Sciatic nerve (tissue), 2 donors: ENCODE measurements at regions not wholly inside any gene's neighbourhood (a gene's known extent, or its start where the extent isn't known, plus 50 kb on each side); places are given as distances from the start of the nearest gene placed in this dataset.
A peak's percentile ranks its signal among the peaks of the same experiment; 100 is the strongest.

ENCODE experiments used
- ATAC-seq: fragments of 200-7000 bp; cut with Tn5 transposase; one replicate; pipeline ENCODE4 v1.9.1; 2020; ENCODE audit warnings: mild to moderate bottlenecking, moderate library complexity
- DNase-seq: peaks from one replicate; pipeline ENCODE4 v3.0.0-alpha.2; 2020; ENCODE audit warnings: low spot score
- intact Hi-C: fragments of 100-400 bp; cut with DNase I; formaldehyde crosslinking; loops from one replicate; pipeline ENCODE4 v1.14.2; 2022
- donor health status: DM: no; HTN: no; CAD: no.
- donor health status: DM: no; HTN: no; CAD: no.

DNA sequence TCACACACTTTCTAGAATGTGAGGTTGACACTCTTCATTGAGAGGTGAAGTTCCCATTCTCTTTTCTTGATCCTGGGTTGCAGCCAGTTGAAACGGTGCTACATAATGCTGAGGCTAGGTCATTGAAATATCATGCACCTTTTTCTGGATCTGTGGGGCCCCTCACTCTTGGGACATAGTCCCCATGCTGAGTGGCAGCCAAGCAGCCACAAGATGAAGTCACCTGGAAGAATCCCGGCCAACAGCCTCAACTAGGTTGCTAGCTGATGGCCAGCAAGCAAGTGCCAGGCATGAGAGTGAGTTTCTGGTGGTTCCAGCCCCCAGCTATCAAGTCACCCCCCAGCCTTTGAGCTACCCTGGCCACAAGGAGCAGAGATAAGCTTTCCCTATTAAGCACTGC, 148.5 kb upstream of the TSHZ3 start:
- intact Hi-C loops = no loop called here
- DNase-seq (no peak), ATAC-seq (no peak)

GRCh38 chr19:31498781-31499180, 149.5 kb upstream of the TSHZ3 start:
- ATAC-seq (no peak), DNase-seq (no peak)
- intact Hi-C loops = no loop called here

DNA sequence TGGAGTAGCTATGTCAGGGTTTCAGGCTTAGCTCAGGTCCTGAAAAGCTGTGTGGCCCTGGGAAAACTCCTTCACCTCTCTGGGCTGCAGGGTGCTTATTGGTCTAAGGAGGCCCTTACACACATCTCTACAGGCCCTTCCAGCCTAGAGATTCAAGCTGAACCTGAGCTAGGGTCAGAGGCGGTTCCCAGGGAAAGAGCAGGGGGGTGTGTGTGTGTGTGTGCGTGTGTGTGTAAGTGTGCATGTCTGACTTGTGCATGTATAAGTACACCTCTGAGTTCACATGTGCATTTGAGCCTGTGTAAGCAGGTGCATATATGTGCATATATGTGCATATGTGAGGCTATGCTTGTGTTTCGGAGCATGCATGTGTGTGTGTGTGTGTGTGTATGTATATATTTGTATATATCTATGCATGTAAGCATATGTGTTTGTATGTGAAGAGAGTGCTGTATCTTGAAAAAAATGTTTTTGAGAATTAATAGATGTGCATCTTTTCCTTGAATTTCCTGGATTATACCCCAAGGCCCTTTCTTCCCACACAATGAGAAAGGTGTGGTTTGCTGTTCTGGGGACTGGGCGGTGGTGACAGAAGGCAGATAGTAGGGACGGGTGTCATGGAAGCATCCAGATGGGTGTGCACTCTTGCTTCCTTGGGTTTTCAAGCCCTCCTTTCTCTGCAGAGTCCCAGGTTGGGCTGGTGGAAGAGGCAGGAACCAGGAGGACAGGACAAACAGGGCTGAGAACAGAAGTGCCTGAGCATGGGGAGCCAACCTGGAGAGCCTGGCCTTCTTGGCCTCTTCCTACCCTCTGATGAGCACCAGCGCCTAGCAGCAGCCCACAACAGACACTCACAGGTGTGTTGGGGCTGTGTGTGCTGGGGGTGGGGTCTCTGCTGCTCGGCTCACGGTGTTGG, 150.3 kb upstream of the TSHZ3 start:
- intact Hi-C loops = no loop called here

DNA sequence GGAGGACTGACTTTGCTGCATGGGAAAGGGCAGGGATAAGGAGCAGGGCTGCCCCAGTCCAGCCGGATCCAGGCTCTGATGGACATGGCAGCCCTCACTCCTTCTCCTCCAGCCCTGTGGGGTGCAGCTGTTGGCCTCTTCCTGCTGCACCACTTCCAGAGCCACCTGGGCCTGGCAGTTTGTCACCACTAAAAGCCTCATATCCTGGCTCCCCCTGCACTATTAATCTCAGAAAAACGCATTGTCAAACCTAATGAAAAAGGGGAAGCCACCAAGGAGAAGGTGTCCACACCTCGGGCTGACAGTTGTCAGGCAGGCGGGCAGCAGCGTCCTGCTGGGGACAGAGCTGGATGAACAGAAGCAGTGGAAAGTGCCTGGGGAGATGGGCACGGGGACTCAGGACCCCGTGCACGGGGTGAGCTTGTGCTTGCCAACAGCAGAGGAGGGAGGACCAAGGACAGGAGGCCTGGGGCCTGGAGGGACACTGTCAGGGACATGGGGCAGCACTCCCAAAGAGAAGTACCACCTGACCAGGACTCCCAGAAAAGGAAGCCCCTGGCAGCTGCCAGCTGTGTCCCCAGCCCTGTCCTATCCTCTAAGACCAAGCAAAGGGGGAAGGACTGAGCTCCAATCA, 151.1 kb upstream of the TSHZ3 start:
- DNase-seq (no peak), ATAC-seq (no peak)
- intact Hi-C loops = no loop called here

More for the DNA sequence above, 150.3 kb upstream of the TSHZ3 start:
- ATAC-seq (no peak), DNase-seq (no peak)

DNA sequence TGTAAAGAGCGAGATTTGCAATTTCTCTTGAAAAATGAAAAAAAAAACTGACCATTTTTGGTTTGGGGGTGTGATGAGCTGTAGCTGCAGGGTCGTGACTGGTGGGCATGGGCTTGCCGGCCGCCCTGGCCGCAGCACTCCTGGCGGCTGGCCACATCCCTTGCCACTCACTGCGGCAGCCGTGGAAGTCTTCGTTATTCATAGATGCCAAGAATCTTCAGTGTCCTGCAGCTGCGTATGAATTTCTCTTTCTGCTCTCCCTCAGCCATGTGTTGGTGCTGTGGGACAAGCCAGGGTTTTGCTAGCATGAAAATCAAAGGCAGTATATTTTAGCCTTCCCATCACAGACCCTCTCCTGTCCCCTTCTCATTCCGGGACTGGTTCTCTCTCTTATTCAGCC, 151.7 kb upstream of the TSHZ3 start:
- no peak for DNase-seq
- intact Hi-C loops = no loop called here
- no peak for ATAC-seq

DNA sequence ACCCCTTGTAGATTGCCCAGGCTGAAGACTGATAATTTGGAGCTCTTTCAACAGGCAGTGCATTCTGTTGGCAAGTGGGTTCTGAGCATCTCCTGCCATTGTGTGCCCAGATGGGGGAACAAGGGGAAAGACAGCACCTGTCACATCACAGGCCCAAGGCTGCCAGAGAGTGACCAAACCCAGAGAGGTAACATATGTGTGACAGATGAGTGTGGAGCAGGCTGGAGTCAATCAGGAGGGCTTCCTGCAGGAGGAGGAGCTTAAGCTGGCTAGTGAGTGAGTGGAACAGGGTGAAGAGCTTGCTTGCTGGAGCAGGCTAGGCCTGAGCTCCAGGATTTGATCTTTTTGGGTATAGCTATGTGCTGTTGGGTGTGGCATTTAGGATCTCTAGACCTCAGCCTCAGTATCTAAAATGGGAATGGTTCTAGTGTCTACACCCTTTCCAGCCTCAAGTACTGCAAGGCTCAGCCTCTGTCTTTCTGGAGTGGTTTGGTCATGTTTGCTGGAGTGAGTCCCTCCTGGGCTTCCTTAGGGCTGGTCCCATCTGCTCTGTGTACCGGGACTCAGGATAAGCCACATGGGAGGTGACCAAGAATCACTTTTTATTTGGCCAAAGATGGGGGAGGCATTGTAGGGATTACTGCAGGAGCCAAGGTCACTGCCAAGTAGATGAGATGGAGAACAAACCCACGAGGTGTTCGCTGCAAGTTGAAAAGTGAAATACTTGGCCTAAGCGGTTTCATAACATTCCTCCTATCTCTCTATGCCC, 152.4 kb upstream of the TSHZ3 start:
- no peak for ATAC-seq
- DNase-seq = no peak
- intact Hi-C loops = no loop called here

GRCh38 chr19:31502536-31503170, 153.4 kb upstream of the TSHZ3 start:
- no peak for ATAC-seq
- DNase-seq = no peak
- intact Hi-C loops = no loop called here

DNA sequence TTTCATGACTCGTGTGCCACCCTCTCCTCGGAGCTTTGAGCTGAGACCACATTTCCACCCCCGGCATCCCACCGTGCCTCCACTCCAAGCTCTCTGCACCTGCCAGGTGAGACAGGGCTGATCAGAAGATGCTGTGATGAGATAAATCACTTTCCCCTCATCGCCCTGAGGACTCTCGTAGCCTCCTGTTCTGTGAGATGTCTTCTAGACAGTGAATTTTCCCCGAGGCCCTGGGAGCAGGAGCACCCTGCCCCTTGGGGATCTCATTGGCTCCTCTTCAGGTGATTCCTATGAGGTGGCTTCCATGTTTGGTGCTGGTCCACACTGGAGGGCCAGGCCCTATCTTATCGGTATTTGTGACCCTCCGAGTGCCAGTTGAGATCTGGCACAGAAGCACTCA, 154.0 kb upstream of the TSHZ3 start:
- intact Hi-C loops = no loop called here
- no peak for ATAC-seq
- no peak for DNase-seq

DNA sequence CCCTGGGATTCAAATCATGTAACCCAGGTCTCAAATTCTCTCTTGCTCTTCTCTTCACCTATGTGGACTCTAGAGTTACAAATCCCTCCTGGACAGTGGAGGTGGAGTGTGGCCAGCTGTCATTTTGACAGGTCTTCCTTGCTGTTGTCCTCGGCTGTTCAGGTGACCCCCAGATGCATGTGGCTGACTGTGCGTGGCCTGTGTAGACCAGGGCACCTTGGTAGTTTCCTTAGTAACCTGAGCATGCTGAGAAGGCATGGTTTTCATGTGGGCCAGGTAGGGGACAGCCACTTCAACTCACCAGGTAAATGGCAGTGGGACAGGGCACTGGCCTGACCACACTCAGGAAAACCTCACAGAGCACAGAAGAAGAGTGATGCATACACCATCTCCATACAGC, 155.0 kb upstream of the TSHZ3 start:
- ATAC-seq = no peak
- DNase-seq = no peak
- intact Hi-C loops = no loop called here

DNA sequence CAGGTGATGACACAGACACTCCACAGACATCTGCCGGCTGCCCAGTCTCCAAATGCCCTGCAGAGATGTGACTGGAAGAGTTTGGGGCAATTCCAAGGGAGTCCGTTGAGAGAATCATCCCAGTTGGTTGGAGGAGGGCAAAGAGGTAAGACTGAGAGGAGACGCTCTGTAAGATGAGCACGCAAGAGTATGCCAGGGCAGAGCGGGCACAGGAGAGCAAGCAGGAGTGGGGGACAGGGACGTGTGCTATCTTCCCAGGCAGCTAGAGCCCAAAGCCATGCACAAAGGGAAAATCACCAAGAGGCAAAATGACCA, 156.3 kb upstream of the TSHZ3 start:
- intact Hi-C loops = no loop called here
- DNase-seq = no peak
- ATAC-seq = no peak

GRCh38 chr19:31506102-31506501, 156.9 kb upstream of the TSHZ3 start:
- DNase-seq (no peak), ATAC-seq (no peak)
- intact Hi-C loops = no loop called here

DNA sequence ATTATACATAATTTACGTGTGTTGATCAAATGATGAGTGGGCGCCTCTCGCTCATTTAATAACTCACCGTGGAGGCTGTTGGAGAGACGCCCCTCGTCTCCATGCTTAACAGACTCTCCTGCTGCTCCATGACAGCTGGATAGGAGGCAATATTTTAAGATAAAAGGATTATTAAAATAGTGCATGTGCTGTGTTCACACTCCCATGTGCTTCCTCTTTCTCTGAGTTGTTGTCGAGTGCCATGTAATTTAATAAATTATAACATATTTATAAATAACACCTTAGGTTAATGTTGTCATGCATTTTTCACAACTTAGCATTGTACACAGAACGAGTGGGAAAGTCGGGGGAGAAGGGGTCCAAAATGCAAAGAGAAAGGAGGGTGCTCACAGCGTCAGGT, 161.4 kb upstream of the TSHZ3 start:
- intact Hi-C loops = loop anchor here (10.0 kb wide), 1 partner anchor 1494 kb away; no protein-coding TSS in a partner anchor
- ATAC-seq (no peak), DNase-seq (no peak)

GRCh38 chr19:31511098-31511497, 161.9 kb upstream of the TSHZ3 start:
- intact Hi-C loops = loop anchor here (10.0 kb wide), 1 partner anchor 1494 kb away; no protein-coding TSS in a partner anchor
- DNase-seq = no peak
- ATAC-seq = no peak

- ATAC-seq (no peak), DNase-seq (no peak)
- intact Hi-C loops = loop anchor here (10.0 kb wide), 1 partner anchor 1493 kb away; no protein-coding TSS in a partner anchor
These were observed 162.5 kb upstream of the TSHZ3 start for GRCh38 chr19:31511696-31512095.

DNA sequence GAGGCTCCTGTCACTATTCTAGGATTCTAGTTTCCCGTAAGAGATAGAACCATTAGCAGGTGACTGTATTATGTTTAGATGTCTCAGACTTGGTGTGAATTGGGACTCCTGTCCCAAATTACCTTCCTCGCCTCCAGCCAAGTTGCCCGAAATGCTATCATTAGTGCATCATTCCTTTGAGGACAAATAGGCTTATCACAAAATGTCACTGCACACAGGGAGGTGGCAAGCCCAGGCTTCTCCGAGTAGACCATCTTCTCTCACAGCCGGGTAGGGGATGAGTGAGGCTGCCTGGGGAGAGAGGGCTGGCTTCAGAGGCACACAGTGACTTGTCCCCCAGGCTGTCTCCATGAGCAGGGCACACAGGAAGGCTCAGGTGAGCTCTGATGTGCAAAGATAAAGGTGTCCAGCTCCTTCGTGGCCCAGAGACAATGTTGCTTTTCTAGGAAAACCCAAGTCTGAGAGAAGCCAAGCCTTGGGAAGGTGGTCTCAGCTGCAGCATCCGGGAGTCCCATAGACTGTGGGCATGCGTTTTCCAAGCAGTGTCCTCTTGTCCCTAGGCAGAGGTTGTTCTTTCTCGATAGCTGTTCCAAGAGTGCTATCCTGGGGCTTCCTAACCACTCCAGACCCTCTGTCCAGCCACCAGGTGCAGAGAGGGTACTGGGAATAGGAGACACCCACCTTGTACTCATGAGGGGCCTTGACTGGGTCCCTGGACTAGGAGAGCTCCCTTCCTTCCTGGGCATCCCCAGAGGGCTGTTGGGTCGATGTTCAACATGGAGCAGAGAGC, 163.1 kb upstream of the TSHZ3 start:
- DNase-seq (no peak), ATAC-seq (no peak)
- intact Hi-C loops = loop anchor here (10.0 kb wide), 1 partner anchor 1492 kb away; no protein-coding TSS in a partner anchor

GRCh38 chr19:31513841-31514240, 164.6 kb upstream of the TSHZ3 start:
- ATAC-seq = no peak
- intact Hi-C loops = loop anchor here (10.0 kb wide), 1 partner anchor 1491 kb away; no protein-coding TSS in a partner anchor
- no peak for DNase-seq

DNA sequence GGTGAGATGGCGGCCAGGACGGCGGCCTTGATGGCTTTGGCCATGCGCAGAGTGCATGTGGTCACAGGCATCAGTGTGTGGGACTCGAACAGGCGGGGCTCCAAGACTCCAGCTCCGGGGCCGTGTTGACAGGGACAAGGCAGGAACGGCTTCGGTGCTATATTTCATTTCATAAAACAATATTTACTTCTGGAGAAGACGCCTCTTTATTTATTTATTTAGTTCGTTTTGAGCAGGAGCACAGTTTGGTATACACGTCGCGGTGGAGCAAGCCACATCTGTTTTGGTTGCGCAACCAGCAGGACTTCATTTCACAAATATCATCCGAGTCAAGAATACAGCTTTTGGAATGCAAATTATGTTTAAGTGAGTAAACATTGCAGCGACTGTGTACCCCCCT, 166.7 kb upstream of the TSHZ3 start:
- intact Hi-C loops = loop anchor here (10.0 kb wide), 1 partner anchor 1489 kb away; no protein-coding TSS in a partner anchor
- ATAC-seq (peak; percentile 44), DNase-seq (no peak)

- no peak for ATAC-seq
These were observed 167.5 kb upstream of the TSHZ3 start for GRCh38 chr19:31516756-31517155.

More at GRCh38 chr19:31516756-31517155, 167.5 kb upstream of the TSHZ3 start:
- intact Hi-C loops = loop anchor here (10.0 kb wide), 1 partner anchor 1488 kb away; no protein-coding TSS in a partner anchor
- no peak for DNase-seq
